GM12873 (cell line): ENCODE measurements at regions not wholly inside any gene's neighbourhood (a gene's known extent, or its start where the extent isn't known, plus 50 kb on each side); places are given as distances from the start of the nearest gene placed in this dataset.
A peak's percentile ranks its signal among the peaks of the same experiment; 100 is the strongest.

Source experiments
- TF ChIP-seq, protein P1 (sequence below): IDR thresholded peaks from 2 replicates; pipeline ENCODE4 v1.5.1; 2012; ENCODE audit warnings: low read depth, mild to moderate bottlenecking, moderate library complexity, low read length, control low read depth; ENCODE audit not compliant: insufficient read depth; ENCODE audit errors: missing control alignments

DNA sequence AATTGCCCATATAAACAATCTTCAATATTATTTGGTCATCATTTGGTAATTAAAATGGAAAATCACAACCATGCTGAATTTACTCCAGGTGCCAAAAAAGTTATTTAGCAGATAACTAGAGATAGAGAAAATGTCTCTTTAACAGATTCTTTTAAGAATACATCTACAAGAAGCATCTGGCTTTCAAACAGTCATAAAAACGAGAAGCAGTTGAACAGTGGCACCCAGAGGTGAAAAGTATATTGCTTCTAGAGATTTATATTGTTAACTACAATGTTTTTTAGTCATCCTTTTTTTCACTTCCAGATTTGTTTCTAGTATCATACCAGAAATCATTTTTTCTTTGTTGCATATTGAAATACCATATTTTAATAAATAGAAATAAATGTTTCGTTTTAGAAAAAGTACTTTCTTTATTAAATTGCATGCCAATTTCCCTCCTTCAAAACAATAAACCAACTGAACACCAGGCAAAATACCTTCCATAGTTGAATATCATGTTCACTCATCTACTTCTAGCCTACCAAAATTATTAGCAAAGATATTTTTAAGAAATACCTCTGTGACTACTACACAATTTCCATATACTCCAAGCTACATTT is 65.4 kb upstream of the HNRNPA3 start:
- TF ChIP-seq, protein P1, sequence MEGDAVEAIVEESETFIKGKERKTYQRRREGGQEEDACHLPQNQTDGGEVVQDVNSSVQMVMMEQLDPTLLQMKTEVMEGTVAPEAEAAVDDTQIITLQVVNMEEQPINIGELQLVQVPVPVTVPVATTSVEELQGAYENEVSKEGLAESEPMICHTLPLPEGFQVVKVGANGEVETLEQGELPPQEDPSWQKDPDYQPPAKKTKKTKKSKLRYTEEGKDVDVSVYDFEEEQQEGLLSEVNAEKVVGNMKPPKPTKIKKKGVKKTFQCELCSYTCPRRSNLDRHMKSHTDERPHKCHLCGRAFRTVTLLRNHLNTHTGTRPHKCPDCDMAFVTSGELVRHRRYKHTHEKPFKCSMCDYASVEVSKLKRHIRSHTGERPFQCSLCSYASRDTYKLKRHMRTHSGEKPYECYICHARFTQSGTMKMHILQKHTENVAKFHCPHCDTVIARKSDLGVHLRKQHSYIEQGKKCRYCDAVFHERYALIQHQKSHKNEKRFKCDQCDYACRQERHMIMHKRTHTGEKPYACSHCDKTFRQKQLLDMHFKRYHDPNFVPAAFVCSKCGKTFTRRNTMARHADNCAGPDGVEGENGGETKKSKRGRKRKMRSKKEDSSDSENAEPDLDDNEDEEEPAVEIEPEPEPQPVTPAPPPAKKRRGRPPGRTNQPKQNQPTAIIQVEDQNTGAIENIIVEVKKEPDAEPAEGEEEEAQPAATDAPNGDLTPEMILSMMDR = peak; percentile 54

DNA sequence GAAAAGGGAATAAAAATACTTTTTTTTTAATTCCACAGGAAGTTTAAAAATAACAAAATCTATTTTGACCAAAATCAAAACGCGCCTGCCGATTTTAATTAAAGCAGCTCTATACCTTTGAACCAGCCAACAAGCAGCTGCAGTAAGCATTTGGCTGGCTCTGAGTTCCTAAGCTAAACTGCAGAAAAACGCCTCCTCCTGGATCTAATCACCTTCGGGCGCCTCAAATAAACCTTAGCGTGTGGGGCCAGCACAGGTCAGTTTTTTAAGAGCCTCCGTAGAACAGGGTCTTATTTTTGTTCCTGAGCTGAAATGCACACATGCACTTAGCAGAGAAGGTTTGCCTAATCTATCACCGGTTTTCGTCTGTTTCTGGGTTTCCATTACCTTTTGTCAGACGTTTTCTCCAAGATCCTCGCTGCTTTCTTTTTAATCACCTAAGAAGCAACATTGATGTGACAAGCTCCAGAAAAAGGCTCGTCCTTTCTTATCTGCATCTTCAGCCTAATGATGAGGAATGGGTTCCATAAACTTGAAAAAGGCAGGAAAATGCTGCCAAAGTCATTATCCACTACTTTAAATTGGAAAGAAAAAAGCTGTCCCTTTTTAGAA is 64.7 kb upstream of the HNRNPA3 start:
- TF ChIP-seq, protein P1 = no peak

DNA sequence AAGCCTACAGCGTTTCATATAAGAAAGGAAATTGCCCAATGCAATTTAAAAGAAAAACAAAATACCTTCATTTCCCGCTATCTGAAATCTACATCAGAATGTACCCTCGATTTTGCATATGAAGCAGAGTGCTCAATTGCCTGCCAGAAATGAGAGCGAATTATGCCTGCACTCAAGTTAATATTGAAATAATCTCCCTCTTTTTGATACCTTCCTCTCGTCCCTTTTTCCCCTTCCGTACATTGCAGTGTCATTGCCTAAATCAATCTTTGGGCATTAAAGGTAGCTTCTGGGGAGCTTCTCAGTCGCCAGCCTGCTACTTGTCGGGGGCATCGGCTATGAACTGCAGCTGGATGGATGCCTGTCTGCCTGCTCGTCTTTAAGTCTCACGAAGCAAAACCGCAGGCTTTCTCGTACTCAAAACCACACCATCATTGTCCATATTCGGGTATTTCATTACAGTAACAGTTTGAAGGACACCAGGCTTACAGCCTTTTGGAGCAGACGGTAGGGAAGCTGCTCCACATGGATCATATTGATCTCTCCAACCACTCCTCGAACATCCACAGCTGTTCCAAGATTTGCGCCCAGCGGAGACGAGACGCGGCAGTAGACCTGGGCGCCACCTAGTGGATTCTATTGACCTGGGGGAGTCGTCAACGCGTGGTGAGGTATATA is 64.0 kb upstream of the HNRNPA3 start:
- TF ChIP-seq, protein P1 = peak; percentile 94

DNA sequence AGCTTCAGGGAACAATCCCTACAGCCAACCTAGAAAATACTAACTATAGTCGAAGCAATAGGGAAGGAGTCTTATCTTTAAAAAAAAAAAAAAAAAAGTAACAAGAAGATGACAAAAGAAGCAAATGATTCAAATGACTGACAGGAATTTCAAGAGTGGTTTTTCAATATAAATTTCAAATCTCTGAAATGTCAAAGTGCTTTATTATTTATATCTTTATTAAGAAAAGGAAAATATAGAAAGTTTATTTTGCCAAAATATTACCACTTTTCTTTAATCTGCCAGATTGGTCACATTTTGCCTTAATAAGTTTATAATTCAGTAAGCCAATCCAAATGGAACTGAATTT is 63.5 kb upstream of the HNRNPA3 start:
- TF ChIP-seq, protein P1 = no peak

DNA sequence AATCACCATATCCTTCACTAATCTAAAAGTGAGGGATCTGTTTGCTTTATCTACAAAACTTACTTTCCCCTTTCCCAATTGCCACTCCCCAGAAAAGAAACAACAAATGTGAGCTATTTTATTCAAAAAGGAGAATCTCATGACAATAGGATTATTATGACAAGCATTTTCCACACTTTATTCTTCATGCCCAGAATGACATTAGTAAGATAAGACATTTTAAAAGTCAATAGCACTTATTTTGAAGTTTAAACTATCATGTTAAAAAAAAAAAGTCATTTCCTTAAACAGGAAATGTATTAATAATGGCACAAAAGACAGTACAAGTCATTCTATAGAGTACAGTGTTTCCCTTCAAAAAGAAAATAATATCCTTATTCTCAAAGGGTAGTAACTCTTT is 58.8 kb upstream of the HNRNPA3 start:
- TF ChIP-seq, protein P1 = no peak

DNA sequence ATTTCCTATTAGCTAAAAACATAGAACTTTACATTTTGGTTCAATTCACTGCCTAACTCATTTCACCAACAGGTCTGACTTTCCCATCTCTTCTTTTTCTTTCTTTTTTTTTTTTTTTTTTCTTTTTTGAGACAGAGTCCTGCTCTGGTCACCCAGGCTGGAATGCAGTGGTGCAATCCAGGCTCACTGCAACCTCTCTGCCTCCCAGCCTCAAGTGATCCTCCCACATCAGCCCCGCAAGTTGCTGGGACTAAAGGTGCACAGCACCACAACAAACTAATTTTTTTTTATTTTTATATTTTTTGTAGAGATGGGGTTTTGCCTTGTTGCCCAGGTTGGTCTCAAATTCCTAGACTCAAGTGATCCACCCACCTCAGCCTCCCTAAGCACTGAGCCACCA is 57.8 kb upstream of the HNRNPA3 start:
- TF ChIP-seq, protein P1 = no peak

DNA sequence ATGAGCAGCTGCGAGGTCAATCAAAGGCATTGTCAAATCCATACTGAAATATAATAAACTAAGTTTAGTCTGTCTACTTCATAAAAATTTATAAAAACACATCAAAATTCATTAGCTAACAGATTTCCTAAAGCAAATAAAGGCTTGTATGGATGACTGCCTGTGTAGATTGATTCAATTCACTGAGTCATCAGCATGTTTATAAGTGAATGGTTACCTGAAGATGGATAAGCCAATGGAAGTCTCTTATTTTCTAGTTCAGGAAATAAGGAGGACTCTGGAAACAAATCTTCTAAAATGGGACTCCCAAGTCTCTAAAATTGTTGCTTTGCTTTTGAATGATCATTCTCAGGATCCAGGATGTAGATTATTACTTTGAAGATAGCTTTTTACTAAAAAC is 57.0 kb upstream of the HNRNPA3 start:
- TF ChIP-seq, protein P1 = no peak
